ENCODE measurements at regions not wholly inside any gene's neighbourhood (a gene's known extent, or its start where the extent isn't known, plus 50 kb on each side); places are given as distances from the start of the nearest gene placed in this dataset.

GRCh38 chr11:80625563-80625962 is 1184.7 kb upstream of the TENM4 start:
- Mint-ChIP-seq H3K36me3 (ENCODE audit: low read depth) (no peaks in the 10 kb centered on the region), H3K27ac (no peak overlapping the region), H3K9me3 (ENCODE audit: insufficient read depth) (peaks cover 6% of the 10 kb centered on the region), H3K4me3 (no peak overlapping the region), H3K27me3 (ENCODE audit: low read depth) (no peaks in the 10 kb centered on the region), H3K4me1 (ENCODE audit: low read depth) (no peaks in the 10 kb centered on the region)
- no peak for DNase-seq
- POLR2A ChIA-PET: no interaction called here
- no peak for ATAC-seq
- CTCF ChIA-PET: no interaction called here

- no peaks in the 10 kb centered on the region for H3K4me1 Mint-ChIP-seq (ENCODE audit: low read depth)
- no peak for DNase-seq
- ChIA-PET CTCF (no interaction called here), POLR2A (no interaction called here)
- no peaks in the 10 kb centered on the region for H3K36me3 Mint-ChIP-seq (ENCODE audit: low read depth)
- H3K9me3 Mint-ChIP-seq (ENCODE audit: insufficient read depth): no peaks in the 10 kb centered on the region
- no peak for ATAC-seq
- H3K27me3 Mint-ChIP-seq (ENCODE audit: low read depth): no peaks in the 10 kb centered on the region
- no peak overlapping the region for H3K4me3 Mint-ChIP-seq
- no peak overlapping the region for H3K27ac Mint-ChIP-seq
Observed at GRCh38 chr11:80621871-80622270, 1181.0 kb upstream of the TENM4 start.

GRCh38 chr11:80620867-80621266 is 1180.0 kb upstream of the TENM4 start:
- H3K36me3 Mint-ChIP-seq (ENCODE audit: low read depth): no peaks in the 10 kb centered on the region
- ChIA-PET POLR2A (no interaction called here), CTCF (no interaction called here)
- ATAC-seq (no peak), DNase-seq (no peak)
- no peaks in the 10 kb centered on the region for H3K4me1 Mint-ChIP-seq (ENCODE audit: low read depth)
- no peak overlapping the region for H3K27ac Mint-ChIP-seq
- no peak overlapping the region for H3K4me3 Mint-ChIP-seq
- H3K9me3 Mint-ChIP-seq (ENCODE audit: insufficient read depth): no peaks in the 10 kb centered on the region
- no peaks in the 10 kb centered on the region for H3K27me3 Mint-ChIP-seq (ENCODE audit: low read depth)

- Mint-ChIP-seq H3K27ac (no peak overlapping the region), H3K36me3 (ENCODE audit: low read depth) (no peaks in the 10 kb centered on the region), H3K27me3 (ENCODE audit: low read depth) (no peaks in the 10 kb centered on the region), H3K4me1 (ENCODE audit: low read depth) (no peaks in the 10 kb centered on the region), H3K9me3 (ENCODE audit: insufficient read depth) (no peaks in the 10 kb centered on the region), H3K4me3 (no peak overlapping the region)
- CTCF ChIA-PET: no interaction called here
- DNase-seq: no peak
- POLR2A ChIA-PET: no interaction called here
- no peak for ATAC-seq
Observed at GRCh38 chr11:80617156-80617555, 1176.3 kb upstream of the TENM4 start.

GRCh38 chr11:80616070-80616800 is 1175.4 kb upstream of the TENM4 start:
- Mint-ChIP-seq H3K4me1 (ENCODE audit: low read depth) (no peaks in the 10 kb centered on the region), H3K36me3 (ENCODE audit: low read depth) (no peaks in the 10 kb centered on the region), H3K27ac (no peak overlapping the region), H3K27me3 (ENCODE audit: low read depth) (no peaks in the 10 kb centered on the region), H3K4me3 (no peak overlapping the region), H3K9me3 (ENCODE audit: insufficient read depth) (no peaks in the 10 kb centered on the region)
- CTCF ChIA-PET: no interaction called here
- no peak for ATAC-seq
- no peak for DNase-seq
- POLR2A ChIA-PET: no interaction called here

- no peaks in the 10 kb centered on the region for H3K27me3 Mint-ChIP-seq (ENCODE audit: low read depth)
Observed at GRCh38 chr11:80613655-80614054, 1172.8 kb upstream of the TENM4 start.

GRCh38 chr11:80610516-80610915 is 1169.7 kb upstream of the TENM4 start:
- DNase-seq: no peak
- ATAC-seq: no peak
- no peaks in the 10 kb centered on the region for H3K4me1 Mint-ChIP-seq (ENCODE audit: low read depth)
- ChIA-PET CTCF (no interaction called here), POLR2A (no interaction called here)
- no peaks in the 10 kb centered on the region for H3K27me3 Mint-ChIP-seq (ENCODE audit: low read depth)
- H3K27ac Mint-ChIP-seq: no peak overlapping the region
- no peaks in the 10 kb centered on the region for H3K36me3 Mint-ChIP-seq (ENCODE audit: low read depth)
- no peaks in the 10 kb centered on the region for H3K9me3 Mint-ChIP-seq (ENCODE audit: insufficient read depth)
- H3K4me3 Mint-ChIP-seq: no peak overlapping the region

More at GRCh38 chr11:80613655-80614054, 1172.8 kb upstream of the TENM4 start:
- ChIA-PET CTCF (no interaction called here), POLR2A (no interaction called here)
- no peak for DNase-seq
- Mint-ChIP-seq H3K4me1 (ENCODE audit: low read depth) (no peaks in the 10 kb centered on the region), H3K36me3 (ENCODE audit: low read depth) (no peaks in the 10 kb centered on the region), H3K9me3 (ENCODE audit: insufficient read depth) (no peaks in the 10 kb centered on the region), H3K27ac (no peak overlapping the region), H3K4me3 (no peak overlapping the region)
- no peak for ATAC-seq

- CTCF ChIA-PET: no interaction called here
- H3K27me3 Mint-ChIP-seq (ENCODE audit: low read depth): no peaks in the 10 kb centered on the region
- H3K4me1 Mint-ChIP-seq (ENCODE audit: low read depth): no peaks in the 10 kb centered on the region
- DNase-seq: no peak
- no peaks in the 10 kb centered on the region for H3K36me3 Mint-ChIP-seq (ENCODE audit: low read depth)
- POLR2A ChIA-PET: no interaction called here
- ATAC-seq: no peak
- H3K27ac Mint-ChIP-seq: no peak overlapping the region
- H3K4me3 Mint-ChIP-seq: no peak overlapping the region
- H3K9me3 Mint-ChIP-seq (ENCODE audit: insufficient read depth): no peaks in the 10 kb centered on the region
Observed at GRCh38 chr11:80603472-80603871, 1162.6 kb upstream of the TENM4 start.

GRCh38 chr11:80598905-80599304 is 1158.1 kb upstream of the TENM4 start:
- no peak for DNase-seq
- POLR2A ChIA-PET: no interaction called here
- H3K4me1 Mint-ChIP-seq (ENCODE audit: low read depth): no peaks in the 10 kb centered on the region
- peaks cover 5% of the 10 kb centered on the region for H3K9me3 Mint-ChIP-seq (ENCODE audit: insufficient read depth)
- CTCF ChIA-PET: no interaction called here
- no peak for ATAC-seq
- no peaks in the 10 kb centered on the region for H3K36me3 Mint-ChIP-seq (ENCODE audit: low read depth)
- H3K27me3 Mint-ChIP-seq (ENCODE audit: low read depth): no peaks in the 10 kb centered on the region
- no peak overlapping the region for H3K4me3 Mint-ChIP-seq
- no peak overlapping the region for H3K27ac Mint-ChIP-seq

GRCh38 chr11:80596291-80596810 is 1155.5 kb upstream of the TENM4 start:
- no peaks in the 10 kb centered on the region for H3K36me3 Mint-ChIP-seq (ENCODE audit: low read depth)
- no peak for ATAC-seq
- CTCF ChIA-PET: no interaction called here

GRCh38 chr11:80595011-80595410 is 1154.2 kb upstream of the TENM4 start:
- Mint-ChIP-seq H3K27me3 (ENCODE audit: low read depth) (no peaks in the 10 kb centered on the region), H3K9me3 (ENCODE audit: insufficient read depth) (peaks cover 5% of the 10 kb centered on the region), H3K4me1 (ENCODE audit: low read depth) (no peaks in the 10 kb centered on the region), H3K36me3 (ENCODE audit: low read depth) (no peaks in the 10 kb centered on the region), H3K27ac (no peak overlapping the region), H3K4me3 (no peak overlapping the region)
- ChIA-PET POLR2A (no interaction called here), CTCF (no interaction called here)
- ATAC-seq: no peak
- DNase-seq: no peak

More at GRCh38 chr11:80596291-80596810, 1155.5 kb upstream of the TENM4 start:
- Mint-ChIP-seq H3K4me3 (no peak overlapping the region), H3K27ac (no peak overlapping the region), H3K9me3 (ENCODE audit: insufficient read depth) (peaks cover 5% of the 10 kb centered on the region), H3K4me1 (ENCODE audit: low read depth) (no peaks in the 10 kb centered on the region), H3K27me3 (ENCODE audit: low read depth) (no peaks in the 10 kb centered on the region)
- DNase-seq: no peak
- POLR2A ChIA-PET: no interaction called here

GRCh38 chr11:80593648-80594374 is 1153.0 kb upstream of the TENM4 start:
- Mint-ChIP-seq H3K27me3 (ENCODE audit: low read depth) (no peaks in the 10 kb centered on the region), H3K4me1 (ENCODE audit: low read depth) (no peaks in the 10 kb centered on the region), H3K27ac (no peak overlapping the region), H3K9me3 (ENCODE audit: insufficient read depth) (peaks cover 5% of the 10 kb centered on the region), H3K4me3 (no peak overlapping the region), H3K36me3 (ENCODE audit: low read depth) (no peaks in the 10 kb centered on the region)
- DNase-seq (no peak), ATAC-seq (no peak)
- CTCF ChIA-PET: no interaction called here
- POLR2A ChIA-PET: no interaction called here
